HCT116 (cell line): ENCODE measurements at regions not wholly inside any gene's neighbourhood (a gene's known extent, or its start where the extent isn't known, plus 50 kb on each side); places are given as distances from the start of the nearest gene placed in this dataset.

Experiments used
- ATAC-seq: fragments of 200-7000 bp; cut with Tn5 transposase; 2 replicates; pipeline ENCODE4 v1.9.1; 2020; ENCODE audit warnings: mild to moderate bottlenecking, moderate library complexity
- BruUV-seq: library from RNA; stranded (reverse); fragments of 400-500 nt; replicated peaks from 2 replicates; lab custom pipeline; 2021; lab: Mats Ljungman, UMichigan
- CTCF ChIA-PET: fragments of 300-600 bp; sonication (Branson Sonifier 250); formaldehyde crosslinking; loops from one replicate; lab custom pipeline; 2021; ENCODE audit warnings: antibody characterized with exemption; lab: Charles Lee
- POLR2A ChIA-PET: fragments of 300-600, 350-600 bp; sonication (Branson Sonifier 250); formaldehyde crosslinking; loops from one replicate; lab custom pipeline; 2021; ENCODE audit warnings: antibody characterized with exemption; lab: Charles Lee
- RAD21 ChIA-PET, 2 experiments: fragments of 300-600 bp; sonication (Branson Sonifier 250); formaldehyde crosslinking; loops; one replicate each; lab custom pipeline; 2023; ENCODE audit warnings: low total read pairs in 2 of 2; ENCODE audit not compliant: uncharacterized antibody in 2 of 2, unreplicated experiment in 2 of 2, low non-redundant PET in 1 of 2; lab: Charles Lee
- DNase-seq: peaks from one replicate; pipeline ENCODE4 v3.0.0-alpha.2; 2010; ENCODE audit warnings: low read depth, low spot score
- H2AFZ ChIP-seq: fragments of 200-600 bp; shearing (Covaris generic), sonication (generic); 2 replicates; pipeline ENCODE4 v1.6.1; 2017; ENCODE audit warnings: low read depth, mixed run types, mixed read lengths, antibody characterized with exemption, low read length; ENCODE audit not compliant: poor library complexity, severe bottlenecking
- H3K27ac ChIP-seq: 2 replicates; pipeline ENCODE4 v1.5.1; 2012; ENCODE audit warnings: low read depth, low read length
- H3K27me3 ChIP-seq: fragments of 200-600 bp; sonication (generic); 2 replicates; pipeline ENCODE4 v1.6.1; 2016; ENCODE audit warnings: mixed run types, low read length, mixed read lengths; ENCODE audit not compliant: insufficient read depth
- H3K36me3 ChIP-seq, 2 experiments: fragments of 200-500 bp in 1 of 2; fragments of 200-600 bp in 1 of 2; sonication (Bioruptor generic) in 1 of 2; sonication (generic) in 1 of 2; 2 replicates each; pipeline versions ENCODE4 v1.5.1 to v1.6.1; 2014 to 2016; ENCODE audit warnings: low read length in 2 of 2, inconsistent platforms in 1 of 2, mixed read lengths in 1 of 2, mixed run types in 1 of 2; ENCODE audit not compliant: insufficient read depth in 2 of 2, control insufficient read depth in 1 of 2
- H3K4me1 ChIP-seq, 2 experiments: fragments of 200-600 bp in 1 of 2; sonication (generic) in 1 of 2; 2 replicates each; pipeline versions ENCODE4 v1.5.1 to v1.6.1; 2012 to 2017; ENCODE audit warnings: low read length in 2 of 2, inconsistent platforms in 1 of 2, mild to moderate bottlenecking in 1 of 2, mixed read lengths in 1 of 2, mixed run types in 1 of 2, moderate library complexity in 1 of 2; ENCODE audit not compliant: insufficient read depth in 2 of 2, control insufficient read depth in 1 of 2
- H3K4me2 ChIP-seq: fragments of 200-600 bp; sonication (generic); 2 replicates; pipeline ENCODE4 v1.6.1; 2017; ENCODE audit warnings: mixed run types, low read length, mixed read lengths
- H3K4me3 ChIP-seq, 2 experiments: fragments of 200-600 bp in 1 of 2; sonication (generic) in 1 of 2; replicated peaks in 1 of 2; 2 replicates each; pipeline ENCODE4 v1.5.1; 2011 to 2016; ENCODE audit warnings: low read length in 2 of 2, control low read depth in 1 of 2, low read depth in 1 of 2, mild to moderate bottlenecking in 1 of 2, mixed read lengths in 1 of 2, mixed run types in 1 of 2
- H3K79me2 ChIP-seq: fragments of 200-600 bp; sonication (generic); 2 replicates; pipeline ENCODE4 v1.6.1; 2017; ENCODE audit warnings: mild to moderate bottlenecking, mixed run types, low read length, moderate library complexity, mixed read lengths; ENCODE audit not compliant: insufficient read depth
- H3K9ac ChIP-seq: fragments of 200-600 bp; sonication (generic); 2 replicates; pipeline ENCODE4 v1.6.1; 2016; ENCODE audit warnings: low read length, mixed read lengths
- H3K9me2 ChIP-seq: fragments of 200-600 bp; sonication (generic), shearing (Covaris generic); 2 replicates; pipeline ENCODE4 v1.6.1; 2017; ENCODE audit warnings: mixed run types, mild to moderate bottlenecking, moderate library complexity; ENCODE audit not compliant: insufficient read depth
- H3K9me3 ChIP-seq, 2 experiments: fragments of 200-500 bp in 1 of 2; fragments of 200-600 bp in 1 of 2; sonication (Bioruptor generic) in 1 of 2; sonication (generic) in 1 of 2; 2 replicates each; pipeline ENCODE4 v1.6.1; 2014 to 2017; ENCODE audit warnings: low read length in 2 of 2, mixed read lengths in 2 of 2, inconsistent platforms in 1 of 2, low read depth in 1 of 2, mild to moderate bottlenecking in 1 of 2, mixed run types in 1 of 2, moderate library complexity in 1 of 2; ENCODE audit not compliant: control insufficient read depth in 1 of 2, insufficient read depth in 1 of 2
- H4K20me1 ChIP-seq: fragments of 200-600 bp; sonication (generic), shearing (Covaris generic); 2 replicates; pipeline ENCODE4 v1.6.1; 2017; ENCODE audit warnings: mixed run types, mild to moderate bottlenecking, moderate library complexity; ENCODE audit not compliant: insufficient read depth
- ATF3 ChIP-seq: IDR thresholded peaks from 2 replicates; pipeline ENCODE4 v1.6.1; 2012
- CBX3 ChIP-seq: IDR thresholded peaks from 2 replicates; pipeline ENCODE4 v1.6.1; 2012; ENCODE audit warnings: low read depth
- CEBPB ChIP-seq: IDR thresholded peaks from 2 replicates; pipeline ENCODE4 v1.6.1; 2012; ENCODE audit warnings: low read depth
- CTCF ChIP-seq, 3 experiments: fragments of 200-600 bp in 1 of 3; sonication (generic) in 1 of 3; IDR thresholded peaks in 2 of 3; conservative IDR thresholded peaks in 1 of 3; 2 replicates each; pipeline ENCODE4 v1.5.1; 2012 to 2017; ENCODE audit warnings: low read depth in 2 of 3, low read length in 2 of 3, antibody characterized with exemption in 1 of 3, borderline replicate concordance in 1 of 3, control low read depth in 1 of 3, mild to moderate bottlenecking in 1 of 3, mixed read lengths in 1 of 3, mixed run types in 1 of 3, moderate library complexity in 1 of 3; ENCODE audit not compliant: insufficient read depth in 1 of 3
- EGR1 ChIP-seq: IDR thresholded peaks from 2 replicates; pipeline ENCODE4 v1.6.1; 2012; ENCODE audit warnings: low read depth
- EZH2 ChIP-seq: fragments of 200-600 bp; sonication (generic); IDR thresholded peaks from 2 replicates; pipeline ENCODE4 v1.6.1; 2017; ENCODE audit warnings: antibody characterized with exemption, mixed run types
- EZH2phosphoT487 ChIP-seq: fragments of 200-600 bp; IDR thresholded peaks from 2 replicates; pipeline ENCODE4 v1.6.1; 2018; ENCODE audit warnings: antibody characterized with exemption, borderline replicate concordance
- FOSL1 ChIP-seq: IDR thresholded peaks from 2 replicates; pipeline ENCODE4 v1.6.1; 2012; ENCODE audit warnings: low read depth
- MAX ChIP-seq: IDR thresholded peaks from 2 replicates; pipeline ENCODE4 v1.6.1; 2012
- POLR2AphosphoS5 ChIP-seq: IDR thresholded peaks from 2 replicates; pipeline ENCODE4 v1.6.1; 2011; ENCODE audit warnings: mild to moderate bottlenecking, low read depth, low read length, moderate library complexity
- RAD21 ChIP-seq: IDR thresholded peaks from 2 replicates; pipeline ENCODE4 v1.6.1; 2012; ENCODE audit warnings: low read depth, mild to moderate bottlenecking
- SIN3A ChIP-seq: IDR thresholded peaks from 2 replicates; pipeline ENCODE4 v1.6.1; 2012; ENCODE audit warnings: low read depth
- SP1 ChIP-seq: IDR thresholded peaks from 2 replicates; pipeline ENCODE4 v1.6.1; 2012; ENCODE audit warnings: low read depth
- SRF ChIP-seq: IDR thresholded peaks from 2 replicates; pipeline ENCODE4 v1.6.1; 2012; ENCODE audit warnings: low read depth
- YY1 ChIP-seq: IDR thresholded peaks from 2 replicates; pipeline ENCODE4 v1.6.1; 2011; ENCODE audit warnings: low read length, low read depth, moderate library complexity, mild to moderate bottlenecking; ENCODE audit not compliant: insufficient replicate concordance; ENCODE audit errors: extremely low read depth
- ZFX ChIP-seq: fragments of 450-650 bp; IDR thresholded peaks from 2 replicates; pipeline ENCODE4 v1.6.1; 2017
- ZNF274 ChIP-seq: fragments of 200-500 bp; sonication (Bioruptor generic); IDR thresholded peaks from 2 replicates; pipeline ENCODE4 v1.6.1; 2014; ENCODE audit warnings: mild to moderate bottlenecking, low read depth, low read length, inconsistent platforms
- intact Hi-C: fragments of 100-400 bp; cut with micrococcal nuclease; formaldehyde crosslinking; loops from 2 replicates; pipeline ENCODE4 v1.10.0; 2022
- TF ChIP-seq, protein P1 (sequence below): IDR thresholded peaks from 2 replicates; pipeline ENCODE4 v1.6.1; 2012; ENCODE audit warnings: low read depth

- RAD21 ChIA-PET, result no interaction called here
- H3K4me1 ChIP-seq, result no peaks in the 10 kb centered on the region
- ATAC-seq, result no peak
- H3K9ac ChIP-seq, result no peak overlapping the region
- TF ChIP-seq EGR1 (no peak), MAX (no peak), SRF (no peak), SP1 (no peak), EZH2phosphoT487 (no peak), SIN3A (no peak), YY1 (no peak), ZFX (no peak), CBX3 (no peak), ZNF274 (no peak), FOSL1 (no peak), RAD21 (no peak), POLR2AphosphoS5 (no peak), EZH2 (no peak), CTCF (IDR thresholded peaks at IDR 0.05 in 2 of 3, conservative IDR thresholded peaks at IDR 0.05 in 1 of 3; ENCODE audit: borderline replicate concordance in 1 of 3, insufficient read depth in 1 of 3, low read depth in 2 of 3, low read length in 2 of 3) (no peak), ATF3 (no peak), CEBPB (no peak)
- TF ChIP-seq, protein P1, sequence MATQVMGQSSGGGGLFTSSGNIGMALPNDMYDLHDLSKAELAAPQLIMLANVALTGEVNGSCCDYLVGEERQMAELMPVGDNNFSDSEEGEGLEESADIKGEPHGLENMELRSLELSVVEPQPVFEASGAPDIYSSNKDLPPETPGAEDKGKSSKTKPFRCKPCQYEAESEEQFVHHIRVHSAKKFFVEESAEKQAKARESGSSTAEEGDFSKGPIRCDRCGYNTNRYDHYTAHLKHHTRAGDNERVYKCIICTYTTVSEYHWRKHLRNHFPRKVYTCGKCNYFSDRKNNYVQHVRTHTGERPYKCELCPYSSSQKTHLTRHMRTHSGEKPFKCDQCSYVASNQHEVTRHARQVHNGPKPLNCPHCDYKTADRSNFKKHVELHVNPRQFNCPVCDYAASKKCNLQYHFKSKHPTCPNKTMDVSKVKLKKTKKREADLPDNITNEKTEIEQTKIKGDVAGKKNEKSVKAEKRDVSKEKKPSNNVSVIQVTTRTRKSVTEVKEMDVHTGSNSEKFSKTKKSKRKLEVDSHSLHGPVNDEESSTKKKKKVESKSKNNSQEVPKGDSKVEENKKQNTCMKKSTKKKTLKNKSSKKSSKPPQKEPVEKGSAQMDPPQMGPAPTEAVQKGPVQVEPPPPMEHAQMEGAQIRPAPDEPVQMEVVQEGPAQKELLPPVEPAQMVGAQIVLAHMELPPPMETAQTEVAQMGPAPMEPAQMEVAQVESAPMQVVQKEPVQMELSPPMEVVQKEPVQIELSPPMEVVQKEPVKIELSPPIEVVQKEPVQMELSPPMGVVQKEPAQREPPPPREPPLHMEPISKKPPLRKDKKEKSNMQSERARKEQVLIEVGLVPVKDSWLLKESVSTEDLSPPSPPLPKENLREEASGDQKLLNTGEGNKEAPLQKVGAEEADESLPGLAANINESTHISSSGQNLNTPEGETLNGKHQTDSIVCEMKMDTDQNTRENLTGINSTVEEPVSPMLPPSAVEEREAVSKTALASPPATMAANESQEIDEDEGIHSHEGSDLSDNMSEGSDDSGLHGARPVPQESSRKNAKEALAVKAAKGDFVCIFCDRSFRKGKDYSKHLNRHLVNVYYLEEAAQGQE, result no peak
- TF ChIP-seq, all 23 proteins: peak for 0
- Histone ChIP-seq H4K20me1 (no peaks in the 10 kb centered on the region), H3K4me3 (no peak overlapping the region), H3K4me2 (no peak overlapping the region), H2AFZ (no peak overlapping the region), H3K9me2 (no peaks in the 10 kb centered on the region), H3K27me3 (no peaks in the 10 kb centered on the region), H3K9me3 (peaks cover 9 to 15% of the 10 kb centered on the region in 2 experiments; a peak in 2 of 4 replicates), H3K79me2 (no peaks in the 10 kb centered on the region), H3K36me3 (no peaks in the 10 kb centered on the region), H3K27ac (no peak overlapping the region)
- POLR2A ChIA-PET, result no interaction called here
- intact Hi-C loops, result no loop called here
- no peak for DNase-seq
- no TSS peak for BruUV-seq
- CTCF ChIA-PET, result no interaction called here
Measured at GRCh38 chr3:88408935-88409334, 259.2 kb downstream of the C3orf38 start.
